CD4-positive, alpha-beta T cell treated with Interleukin-6 at 100 ng/mL for 8 hours (primary cell): ENCODE measurements at regions not wholly inside any gene's neighbourhood (a gene's known extent, or its start where the extent isn't known, plus 50 kb on each side); places are given as distances from the start of the nearest gene placed in this dataset.
"Not testable (repeated sequence)": the region's sequence is repeated elsewhere in the genome, so short reads cannot be mapped to it uniquely, and the experiment has no call there.

Source experiments
- DNase-seq: peaks from one replicate; pipeline ENCODE4 v3.0.0-alpha.2; 2020; ENCODE audit warnings: mixed read lengths, low spot score

- DNase-seq = no peak
Measured at GRCh38 chr1:194004146-194004545, 817.7 kb upstream of the B3GALT2 start.

- DNase-seq = not testable (repeated sequence)
Measured at GRCh38 chr1:194001726-194002350, 815.4 kb upstream of the B3GALT2 start.

GRCh38 chr1:193988885-193989284 is 802.5 kb upstream of the B3GALT2 start:
- DNase-seq = no peak

GRCh38 chr1:193979219-193979618 is 792.8 kb upstream of the B3GALT2 start:
- no peak for DNase-seq

GRCh38 chr1:193974286-193974798 is 787.9 kb upstream of the B3GALT2 start:
- no peak for DNase-seq

- DNase-seq = no peak
Measured at GRCh38 chr1:193973428-193973827, 787.0 kb upstream of the B3GALT2 start.

GRCh38 chr1:193971595-193971994 is 785.2 kb upstream of the B3GALT2 start:
- DNase-seq = no peak

GRCh38 chr1:193960499-193960898 is 774.1 kb upstream of the B3GALT2 start:
- no peak for DNase-seq

- no peak for DNase-seq
Measured at GRCh38 chr1:193960040-193960439, 773.6 kb upstream of the B3GALT2 start.

GRCh38 chr1:193957556-193958095 is 771.2 kb upstream of the B3GALT2 start:
- no peak for DNase-seq

GRCh38 chr1:193952778-193953374 is 766.5 kb upstream of the B3GALT2 start:
- no peak for DNase-seq

- DNase-seq = no peak
Measured at GRCh38 chr1:193951984-193952383, 765.6 kb upstream of the B3GALT2 start.

- DNase-seq = no peak
Measured at GRCh38 chr1:193944454-193944853, 758.0 kb upstream of the B3GALT2 start.

- DNase-seq = no peak
Measured at GRCh38 chr1:193940176-193940575, 753.8 kb upstream of the B3GALT2 start.

- DNase-seq = no peak
Measured at GRCh38 chr1:193939585-193939984, 753.2 kb upstream of the B3GALT2 start.

- DNase-seq = no peak
Measured at GRCh38 chr1:193937308-193937707, 750.9 kb upstream of the B3GALT2 start.

GRCh38 chr1:193932979-193933378 is 746.6 kb upstream of the B3GALT2 start:
- no peak for DNase-seq

GRCh38 chr1:193931356-193931755 is 744.9 kb upstream of the B3GALT2 start:
- DNase-seq = no peak

- DNase-seq = no peak
Measured at GRCh38 chr1:193929374-193930033, 743.1 kb upstream of the B3GALT2 start.

GRCh38 chr1:193927550-193927949 is 741.1 kb upstream of the B3GALT2 start:
- no peak for DNase-seq

- DNase-seq = no peak
Measured at GRCh38 chr1:193926956-193927355, 740.5 kb upstream of the B3GALT2 start.

- no peak for DNase-seq
Measured at GRCh38 chr1:193919827-193920226, 733.4 kb upstream of the B3GALT2 start.

GRCh38 chr1:193916452-193916851 is 730.0 kb upstream of the B3GALT2 start:
- DNase-seq = no peak
